Nucleus accumbens (tissue), 56 donors: ENCODE measurements at regions not wholly inside any gene's neighbourhood (a gene's known extent, or its start where the extent isn't known, plus 50 kb on each side); places are given as distances from the start of the nearest gene placed in this dataset.

Source experiments
- DNase-seq, 56 donors: peaks; one replicate each; lab custom pipeline; 2025; lab: John Stamatoyannopoulos, UW

DNA sequence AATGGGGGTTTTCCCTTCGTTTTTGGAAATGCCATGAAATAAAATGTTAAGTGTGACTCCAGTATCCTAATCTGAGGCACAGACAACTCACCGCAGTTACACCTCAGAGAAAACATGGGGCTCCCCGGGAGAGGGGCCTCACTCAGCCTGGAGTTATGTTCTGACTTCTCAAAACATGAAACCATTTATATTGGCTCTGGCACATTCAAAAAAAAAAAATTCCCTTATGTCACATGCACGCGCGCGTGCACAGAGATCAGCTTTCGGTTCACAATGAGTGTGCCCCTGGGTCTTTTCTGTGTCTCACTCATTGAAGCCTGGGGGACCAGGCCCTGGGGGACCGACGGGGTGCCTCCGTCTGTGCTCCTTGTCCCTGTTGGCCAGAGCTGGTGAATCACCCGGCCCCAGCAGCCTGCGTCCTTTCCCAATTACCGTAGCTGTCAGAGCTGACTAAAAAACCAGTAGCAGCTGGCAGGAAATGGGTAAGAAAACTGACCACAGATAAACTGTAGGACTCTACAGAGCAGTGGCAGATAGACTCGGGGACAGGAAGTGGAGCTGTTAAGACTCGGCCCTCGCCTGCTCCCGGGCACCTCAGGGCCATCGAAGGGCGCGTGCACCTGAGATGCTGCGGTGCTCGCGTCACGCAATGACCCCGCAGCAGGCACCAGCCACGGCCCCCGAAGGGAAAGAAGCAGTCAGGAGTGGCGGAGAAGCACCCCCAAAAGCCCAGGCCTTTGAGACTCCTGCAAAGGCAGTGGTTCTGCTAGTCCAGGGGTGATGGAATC is 138.3 kb upstream of the ID2 start:
- DNase-seq: peak in 2 of 56 donors; percentile 11 to 17

DNA sequence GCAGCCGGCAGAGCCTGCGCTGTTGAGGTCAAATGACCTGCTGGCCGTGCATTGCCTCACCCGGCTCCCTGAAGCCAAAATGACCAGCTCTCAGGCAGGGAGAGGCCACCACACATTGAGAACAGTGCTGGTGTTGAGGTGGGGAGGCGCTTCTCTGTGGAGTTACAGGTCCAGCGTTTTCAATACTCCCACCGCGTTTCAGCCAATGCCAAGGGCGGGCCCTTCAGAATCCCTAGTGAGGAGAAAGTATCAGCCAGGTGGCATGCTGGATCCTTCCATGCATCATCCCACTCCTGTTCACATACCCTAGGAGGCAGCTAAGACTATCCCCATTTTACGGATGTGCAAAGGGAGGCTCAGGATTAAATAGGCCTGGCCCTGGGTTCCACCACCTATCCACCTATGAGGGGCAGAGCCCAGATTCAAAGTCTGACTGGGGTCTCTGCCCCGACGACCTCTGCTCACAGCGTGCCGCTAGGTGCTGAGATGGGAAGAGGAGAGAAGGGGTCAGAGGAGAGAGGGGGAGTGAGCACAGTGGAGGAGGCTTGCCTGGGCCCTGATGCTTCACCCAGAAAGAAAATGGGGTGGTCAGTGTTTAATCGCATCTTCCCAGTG is 137.6 kb upstream of the ID2 start:
- DNase-seq: no peak

DNA sequence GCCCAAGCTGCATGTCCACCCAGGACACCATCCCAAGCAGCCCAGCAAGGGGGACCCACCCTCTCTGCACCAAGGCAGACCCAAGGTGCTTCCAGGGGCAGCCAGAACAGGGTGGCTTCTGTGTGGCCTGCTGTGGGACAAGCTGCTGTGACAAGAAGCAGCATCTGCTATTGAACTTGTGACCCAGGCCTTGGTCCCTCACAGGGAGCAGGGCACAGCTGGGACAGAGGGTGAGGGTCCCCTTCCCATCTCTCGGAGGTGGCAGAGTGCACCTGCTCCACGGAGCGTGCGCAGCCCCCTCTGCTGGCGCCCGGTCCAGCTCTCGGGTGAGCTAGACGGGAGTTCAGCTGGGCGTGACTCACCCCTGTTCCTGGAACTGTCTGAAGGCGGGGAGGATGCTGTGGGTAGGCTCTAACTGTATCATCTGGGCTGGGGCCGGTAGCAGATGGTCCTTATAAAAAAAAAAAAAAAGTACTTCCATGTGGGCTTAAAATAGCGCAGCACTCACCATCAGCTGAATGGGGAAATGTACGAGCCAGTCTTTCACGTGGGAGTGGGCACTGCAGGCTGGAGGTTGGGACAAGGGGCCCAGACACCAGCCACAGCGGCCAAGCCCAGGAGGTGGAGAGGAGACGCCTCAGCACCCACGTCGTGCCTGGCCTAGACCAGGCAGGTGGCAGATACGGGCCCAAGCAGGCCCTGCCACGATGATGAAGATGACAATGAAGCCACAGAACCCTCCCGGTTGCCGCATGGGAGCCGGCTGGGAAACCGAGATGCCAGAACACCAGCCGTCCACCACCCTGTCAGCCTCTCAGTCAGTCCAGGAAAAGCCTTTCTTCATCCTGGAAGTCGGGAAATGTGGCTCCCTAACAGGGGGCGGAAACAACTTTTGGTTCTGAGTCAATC is 136.8 kb upstream of the ID2 start:
- DNase-seq: peak in 6 of 56 donors; percentile 11 to 53 (median 26)

DNA sequence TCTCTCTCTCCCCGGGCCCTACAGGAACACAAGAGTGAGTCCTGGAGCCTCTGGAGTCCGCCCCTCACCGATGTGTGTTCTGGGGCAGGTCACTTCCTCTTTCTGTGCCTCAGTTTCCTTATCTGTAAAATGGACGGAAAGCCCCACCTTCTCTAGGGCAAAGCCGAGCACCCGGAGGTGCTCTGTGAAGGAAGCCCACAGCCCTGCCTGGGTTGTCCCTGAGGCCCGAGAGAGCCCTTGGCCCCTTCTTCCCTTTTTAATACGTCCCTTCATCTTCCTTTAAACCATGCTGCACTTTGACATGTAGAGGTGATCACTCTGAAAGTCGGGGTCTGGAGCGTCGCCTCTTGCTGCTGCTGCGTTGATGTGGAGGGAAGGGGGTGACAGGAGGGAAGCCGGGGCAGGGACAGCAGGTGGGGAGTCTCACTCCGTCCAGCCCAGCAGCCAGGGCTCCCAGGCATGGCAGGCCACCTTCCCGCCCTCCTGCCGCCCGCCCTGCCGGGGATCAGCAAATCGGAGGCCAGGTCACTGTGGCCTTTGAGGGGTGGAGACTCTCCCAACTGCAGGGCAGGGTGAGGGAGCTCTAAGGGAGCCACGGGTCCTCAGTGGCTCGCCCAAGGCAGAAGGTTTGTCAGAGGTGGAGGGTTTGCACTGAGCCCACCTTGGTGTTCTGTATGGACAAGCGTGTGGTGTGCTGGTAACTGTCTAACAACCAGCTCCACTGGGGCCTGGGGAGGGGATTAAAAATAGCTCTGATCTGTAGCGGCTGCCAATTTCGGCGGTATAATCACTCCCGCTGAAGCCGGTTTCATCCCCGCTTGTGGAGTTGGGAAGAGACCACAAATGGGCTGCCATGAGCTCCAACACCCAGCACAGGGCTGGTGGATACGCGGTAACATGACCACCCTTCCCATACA is 135.9 kb upstream of the ID2 start:
- DNase-seq: no peak

DNA sequence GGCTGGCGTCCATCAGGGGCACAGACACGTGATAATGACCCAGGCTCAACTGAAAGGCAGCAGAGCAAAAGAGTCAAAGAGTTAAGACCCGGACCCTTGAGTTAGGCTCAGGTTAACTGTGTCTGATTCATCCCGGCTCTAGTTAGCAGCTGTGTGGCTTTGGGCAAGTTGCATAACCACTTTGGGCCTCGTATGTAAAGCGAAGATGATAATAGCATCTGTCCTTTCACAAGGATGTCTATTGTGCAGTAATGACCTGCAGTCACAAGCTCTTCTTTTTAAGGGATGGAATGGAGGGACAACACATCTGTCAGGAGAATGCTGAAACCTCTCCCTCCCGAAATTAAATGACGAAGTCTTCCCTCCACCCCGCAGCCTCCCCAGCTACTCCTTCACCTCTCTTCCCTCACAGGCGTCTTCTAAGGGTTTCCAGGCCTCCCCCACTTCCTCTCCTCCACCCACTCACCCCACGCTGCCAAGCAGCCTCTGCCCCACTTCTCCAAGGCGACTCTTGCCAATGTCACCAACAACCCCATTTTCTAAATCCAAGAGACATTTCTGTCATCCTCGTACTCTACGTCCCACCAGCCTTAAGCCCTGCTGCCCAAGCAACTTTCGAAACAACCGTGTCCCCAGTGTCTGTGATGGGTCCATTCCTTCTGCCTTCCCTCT is 135.1 kb upstream of the ID2 start:
- DNase-seq: no peak

DNA sequence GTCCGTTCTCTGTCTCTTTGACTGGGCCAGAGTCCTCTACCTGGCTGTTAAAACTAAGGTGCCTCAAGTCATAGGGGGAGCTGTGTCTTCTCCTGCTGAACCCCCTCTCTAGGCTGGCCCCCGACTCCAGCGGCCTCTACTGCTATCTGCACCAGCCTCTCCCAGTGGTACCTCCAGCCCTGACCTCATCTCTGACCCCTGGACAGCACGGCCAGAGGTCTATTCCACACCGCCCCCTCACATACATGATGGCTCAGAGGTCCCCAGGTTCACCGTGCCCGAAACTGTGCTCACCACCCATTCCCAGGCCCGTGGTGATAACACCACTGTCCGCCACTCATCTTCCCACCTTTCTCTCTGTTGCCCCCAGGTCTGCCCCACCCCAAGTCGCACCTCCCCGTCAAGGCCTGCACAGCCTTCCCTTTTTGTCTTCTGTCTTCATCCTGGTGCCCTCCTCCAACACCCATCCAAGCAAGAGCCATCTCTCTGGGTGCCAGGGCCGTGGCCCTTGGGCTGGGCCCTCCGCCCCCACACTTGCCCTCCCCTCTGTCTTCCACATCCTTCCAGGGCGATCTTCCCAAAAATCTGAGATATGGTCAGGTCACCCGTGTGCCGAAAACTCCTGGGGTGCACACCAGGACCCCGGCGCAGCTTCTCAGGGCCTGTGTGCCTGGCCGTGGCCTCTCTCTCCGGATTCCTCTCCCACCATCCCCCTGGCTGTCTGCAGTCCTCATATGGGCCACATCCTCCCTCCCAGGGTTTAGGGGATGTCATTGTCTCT is 134.4 kb upstream of the ID2 start:
- DNase-seq: no peak

DNA sequence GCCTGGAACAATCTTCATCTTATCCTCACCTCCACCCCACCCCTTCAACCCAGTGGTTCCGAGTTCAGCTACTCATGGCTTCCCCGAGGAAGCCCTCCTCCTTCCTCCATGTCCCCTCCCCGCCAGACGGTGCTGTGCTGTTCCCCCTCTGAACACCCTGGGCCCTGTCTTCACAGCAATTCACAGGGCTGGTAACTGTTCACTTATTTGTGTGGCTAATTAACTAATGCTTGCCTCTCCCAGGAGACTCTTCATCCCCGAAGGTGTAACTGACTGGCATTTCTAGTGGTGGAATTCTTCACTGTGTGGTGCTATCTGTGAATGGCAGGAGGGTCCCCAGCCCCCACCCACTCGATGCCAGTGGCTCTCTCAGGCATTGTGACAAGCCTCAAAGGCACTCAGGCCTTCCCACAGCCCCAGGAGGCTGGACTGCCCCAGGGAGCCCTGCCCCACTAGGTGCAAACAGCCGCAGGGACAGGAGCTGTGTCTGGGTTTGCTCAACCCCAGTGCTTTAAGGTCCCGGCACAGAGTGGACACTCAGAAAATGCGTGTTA is 133.7 kb upstream of the ID2 start:
- no peak for DNase-seq

DNA sequence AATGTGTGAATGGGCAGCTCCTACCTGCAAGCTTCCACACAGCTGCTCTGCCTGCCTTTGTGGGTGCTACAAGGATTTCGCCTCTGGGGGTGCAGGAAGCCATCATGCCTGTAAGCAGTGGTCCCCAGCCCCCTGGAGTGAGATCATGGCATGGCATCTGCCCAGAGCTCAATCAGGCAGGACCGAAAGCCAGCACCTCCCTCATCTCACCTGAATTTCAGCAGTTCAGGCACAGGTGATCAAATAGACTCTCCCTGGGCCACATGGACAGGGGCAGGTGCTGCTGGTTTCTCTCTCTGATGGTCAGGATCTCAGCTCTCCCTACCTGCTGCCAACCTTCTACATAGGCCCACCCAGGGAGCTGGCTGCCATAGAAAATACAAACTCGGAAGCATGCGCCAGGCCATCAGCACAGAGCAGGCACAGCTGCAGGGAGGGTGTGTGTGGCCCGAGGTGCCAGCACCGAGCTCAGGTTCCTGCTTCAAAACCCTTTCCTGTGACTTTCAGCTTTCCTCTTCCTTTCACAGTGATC is 133.2 kb upstream of the ID2 start:
- DNase-seq: no peak

DNA sequence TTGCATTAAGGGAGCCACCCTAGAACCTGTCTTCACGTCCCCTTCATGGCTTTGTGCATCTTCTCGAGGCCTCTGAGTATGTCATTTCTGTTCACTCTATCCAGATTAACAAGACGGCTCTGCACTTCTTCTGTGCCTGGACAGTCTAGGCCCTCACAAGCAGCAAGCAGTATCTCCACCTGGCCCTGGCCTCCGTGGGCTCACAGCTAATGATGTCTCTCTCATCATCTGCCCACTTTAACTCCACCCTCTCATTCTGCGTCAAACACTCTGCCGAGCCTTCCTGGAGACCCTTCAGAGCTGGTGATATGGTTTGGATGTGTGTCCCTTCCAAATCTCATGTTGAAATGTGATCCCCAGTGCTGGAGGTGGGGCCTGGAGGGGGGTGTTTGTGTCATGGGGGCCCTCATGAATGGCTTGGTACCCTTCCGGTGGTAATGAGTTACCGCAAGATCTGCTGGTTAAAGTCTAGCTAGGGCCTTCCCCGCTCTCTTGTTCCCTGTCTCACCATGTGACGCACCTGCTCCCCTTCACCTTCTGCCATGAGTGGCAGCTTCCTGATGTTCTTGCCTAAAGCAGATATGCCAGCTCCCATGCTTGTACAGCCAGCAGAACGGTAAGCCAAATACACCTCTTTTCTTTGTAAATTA is 132.5 kb upstream of the ID2 start:
- DNase-seq: no peak

DNA sequence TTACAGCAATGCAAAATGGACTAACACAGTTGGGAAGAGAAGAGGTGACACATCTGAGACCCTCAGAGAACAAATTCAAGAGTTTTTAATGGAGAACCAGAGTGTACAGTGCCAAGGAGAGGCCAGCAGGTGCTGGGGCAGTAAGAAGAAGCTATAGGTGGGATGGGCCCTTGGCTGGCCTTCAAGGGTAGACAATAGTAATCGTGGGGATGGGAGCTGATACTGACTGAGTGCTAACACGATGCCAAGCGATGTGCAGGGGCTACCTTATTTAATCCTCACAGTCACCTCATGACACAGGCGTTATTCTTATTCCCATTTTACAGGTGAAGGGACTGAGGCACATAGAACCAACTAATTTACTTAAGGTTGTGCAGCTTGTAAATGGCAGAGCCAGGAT is 131.9 kb upstream of the ID2 start:
- no peak for DNase-seq

DNA sequence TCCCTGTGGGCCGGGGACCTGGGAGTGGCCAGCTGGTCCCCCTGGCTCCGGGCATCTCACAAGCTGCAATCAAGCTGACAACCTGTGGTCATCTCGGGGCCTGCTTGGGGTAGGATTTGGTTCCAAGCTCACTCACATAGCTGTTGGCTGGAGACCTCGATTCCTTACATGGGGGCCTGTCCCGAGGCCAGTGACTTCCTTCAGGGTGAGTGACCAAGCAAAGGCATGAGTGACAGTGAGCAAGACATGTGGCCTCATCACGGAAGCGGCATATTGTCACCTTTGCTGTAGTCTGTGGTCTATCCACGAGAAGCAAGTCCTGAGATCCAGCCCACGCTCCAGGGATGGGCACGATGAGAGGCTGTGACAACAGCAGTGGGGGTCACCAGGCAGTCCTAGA is 131.4 kb upstream of the ID2 start:
- DNase-seq: no peak

DNA sequence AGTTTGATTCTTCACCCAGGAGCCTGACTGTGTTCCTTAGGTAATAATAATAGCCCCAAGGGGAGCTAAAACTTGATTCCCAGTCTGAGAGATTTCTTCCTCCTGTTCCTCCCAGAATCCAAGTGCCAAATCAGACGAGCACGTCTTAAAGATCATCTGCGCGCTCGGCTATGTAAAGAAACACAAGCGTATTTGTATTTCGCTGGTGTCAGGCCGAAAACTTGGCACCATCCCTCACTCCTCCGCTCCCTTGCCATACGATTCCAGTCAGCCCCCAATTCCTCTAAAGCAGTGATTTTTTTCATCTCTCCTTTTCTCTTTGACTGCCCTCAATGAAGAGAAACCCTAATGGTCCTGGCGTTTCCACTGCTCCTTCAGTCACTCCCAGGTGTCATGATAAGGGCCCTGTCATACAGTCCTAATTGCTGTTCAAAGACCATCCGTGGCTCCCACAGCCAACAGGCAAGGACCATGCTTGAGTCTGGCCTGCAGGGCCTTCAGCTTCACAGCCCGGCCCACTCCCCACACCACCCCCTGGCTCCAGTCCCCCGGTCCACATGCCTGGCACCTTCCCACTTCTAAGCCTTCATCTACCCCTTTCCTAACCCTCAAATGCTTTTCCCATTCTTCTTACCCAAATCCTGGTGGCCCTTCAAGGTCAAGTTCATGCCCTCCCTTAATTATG is 130.8 kb upstream of the ID2 start:
- no peak for DNase-seq

DNA sequence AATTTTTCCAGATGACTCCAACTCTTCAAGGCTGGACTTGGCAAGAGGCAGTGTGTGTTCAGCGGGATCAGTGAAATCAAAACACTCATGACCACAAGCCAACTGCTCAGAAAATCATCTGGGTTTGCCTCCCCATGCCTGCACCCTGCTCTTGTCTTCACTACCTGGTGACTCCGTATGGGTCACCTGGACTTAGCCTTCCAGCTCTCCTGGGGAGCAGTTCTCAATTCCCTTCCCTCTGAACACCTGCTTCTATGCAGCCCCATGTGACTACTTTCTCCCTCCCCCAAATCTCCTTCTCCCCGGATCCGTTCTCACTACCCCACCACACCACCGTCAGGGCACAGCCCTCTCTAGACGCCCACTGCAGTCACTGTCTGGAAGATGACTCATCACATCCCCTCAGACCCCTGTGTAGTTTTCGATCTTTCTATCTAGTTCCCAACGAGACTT is 130.2 kb upstream of the ID2 start:
- no peak for DNase-seq

DNA sequence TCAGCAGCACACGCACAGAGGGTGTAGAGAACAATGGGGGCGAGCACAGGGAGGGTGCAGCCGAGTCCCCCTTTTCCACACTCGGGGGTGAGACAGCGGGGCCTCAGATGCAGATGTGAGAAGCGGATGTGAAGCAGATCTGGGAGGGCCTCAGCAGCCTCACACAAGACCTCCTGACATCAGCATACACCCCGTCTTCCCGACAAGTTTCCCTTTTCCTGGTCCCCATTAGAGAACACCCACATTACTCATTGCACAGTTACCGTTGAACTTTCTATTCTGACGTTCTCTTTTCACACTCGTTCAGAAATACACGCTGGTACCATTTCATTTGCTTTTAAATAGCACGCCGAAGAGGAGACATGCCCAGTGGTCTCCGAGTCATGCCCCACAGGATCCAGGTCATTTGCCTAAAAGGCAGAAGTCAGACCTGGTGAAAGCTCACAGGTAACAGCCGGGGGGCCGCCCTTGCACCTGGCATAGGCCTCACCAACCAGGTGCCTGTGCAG is 129.5 kb upstream of the ID2 start:
- peak in 1 of 56 donors; percentile 42 for DNase-seq

DNA sequence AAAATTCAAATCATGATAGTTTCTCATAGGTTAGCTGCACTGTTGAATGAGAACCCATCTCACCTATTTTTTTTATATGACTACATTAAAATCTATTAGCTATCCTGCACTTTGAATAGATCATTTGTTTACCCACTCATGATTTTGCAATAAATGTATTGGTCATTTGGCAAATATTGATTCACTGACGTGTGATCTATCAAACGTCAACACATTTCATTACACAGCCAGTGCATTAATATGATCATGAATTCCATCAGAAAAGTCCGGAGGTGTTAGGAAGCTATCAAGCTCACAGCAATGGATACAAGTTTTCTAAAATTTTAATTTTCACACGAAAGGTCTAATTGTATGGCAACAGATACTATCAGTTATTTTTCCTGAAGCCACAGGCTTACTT is 128.2 kb upstream of the ID2 start:
- no peak for DNase-seq

DNA sequence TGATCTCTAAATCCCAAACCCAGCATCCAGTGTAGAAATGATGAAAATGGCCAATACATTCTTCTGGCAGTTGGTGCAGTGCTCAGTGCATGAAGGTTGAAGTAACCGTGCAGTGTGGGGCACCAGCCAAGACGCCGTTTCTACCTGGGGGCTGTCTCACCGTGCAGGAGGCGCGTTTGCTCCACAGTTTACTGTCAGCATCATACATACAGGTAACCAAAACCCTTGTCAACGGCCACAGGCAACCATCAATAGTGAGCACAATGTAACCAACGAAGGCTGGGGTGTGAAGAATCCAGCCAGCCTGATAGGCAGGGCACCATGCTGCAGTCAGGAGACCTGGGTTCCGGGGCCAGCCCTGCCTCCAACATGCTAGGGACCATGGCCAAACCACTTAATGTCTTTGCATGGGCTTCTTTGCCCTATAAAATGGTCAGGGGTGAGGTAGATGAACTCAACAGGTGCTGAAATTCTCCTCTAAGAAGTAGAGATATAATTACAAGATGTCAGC is 127.5 kb upstream of the ID2 start:
- DNase-seq: no peak

DNA sequence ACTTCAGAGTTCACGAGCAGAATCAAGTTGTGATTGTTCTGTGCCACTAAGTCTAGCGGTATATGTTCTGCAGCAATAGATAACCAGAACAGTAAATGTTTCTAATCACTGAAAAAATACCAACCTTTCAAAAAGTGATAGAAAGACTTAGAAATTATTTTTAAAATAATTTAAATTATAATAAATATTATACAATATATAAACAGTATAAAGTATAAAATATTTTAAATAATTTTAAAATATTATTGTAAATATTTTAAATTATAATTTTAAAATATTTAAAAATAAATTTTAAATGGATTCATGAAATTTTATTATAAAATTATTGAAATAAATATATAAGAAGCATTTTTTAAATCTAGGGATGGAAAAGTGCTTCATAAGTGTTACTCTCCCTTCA is 126.3 kb upstream of the ID2 start:
- no peak for DNase-seq
